B cell (primary cell): ENCODE measurements at regions not wholly inside any gene's neighbourhood (a gene's known extent, or its start where the extent isn't known, plus 50 kb on each side); places are given as distances from the start of the nearest gene placed in this dataset.

ENCODE experiments used
- CTCF ChIP-seq: fragments of 200-600 bp; IDR thresholded peaks from one replicate; pipeline ENCODE4 v1.8.0; 2022; ENCODE audit warnings: antibody characterized with exemption, mild to moderate bottlenecking
- EZH2 ChIP-seq: IDR thresholded peaks from 2 replicates; pipeline ENCODE4 v1.6.1; 2012; ENCODE audit warnings: borderline replicate concordance, low read depth, mild to moderate bottlenecking, moderate library complexity, low read length; ENCODE audit not compliant: insufficient read depth, poor library complexity, severe bottlenecking

DNA sequence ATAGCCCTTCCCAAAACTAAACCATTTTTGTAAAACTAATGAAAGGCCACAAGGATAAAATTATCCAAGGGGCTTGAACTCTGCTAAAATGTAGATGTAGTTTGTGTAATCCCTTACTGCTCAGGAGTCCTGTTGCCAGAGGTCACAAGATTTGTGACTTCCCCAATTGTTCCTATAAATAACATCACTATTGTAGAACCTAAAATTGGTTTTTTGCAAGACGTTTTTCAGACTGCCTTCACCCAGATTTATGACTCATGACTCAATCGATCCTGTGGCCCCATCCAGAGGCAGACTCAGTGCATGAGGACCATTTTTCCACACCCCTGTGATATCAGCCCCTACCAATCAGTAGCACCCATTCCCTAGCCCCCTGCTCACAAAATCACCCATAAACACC is 61.5 kb upstream of the RASSF8 start:
- TF ChIP-seq CTCF (no peak), EZH2 (no peak)
